Breast epithelium (tissue), 4 donors: ENCODE measurements at regions not wholly inside any gene's neighbourhood (a gene's known extent, or its start where the extent isn't known, plus 50 kb on each side); places are given as distances from the start of the nearest gene placed in this dataset.
"Not testable (repeated sequence)": the region's sequence is repeated elsewhere in the genome, so short reads cannot be mapped to it uniquely, and the experiment has no call there.

Experiments used
- DNase-seq, 2 donors: peaks; one replicate each; pipeline ENCODE4 v3.0.0-alpha.2; 2019; ENCODE audit warnings: low spot score in 2 of 2
- H3K27ac ChIP-seq, 2 donors: fragments of 200-600 bp; sonication (generic) in 1 of 2; one replicate each; pipeline ENCODE4 v1.5.1; 2016 to 2019; ENCODE audit warnings: mild to moderate bottlenecking in 1 of 2
- H3K27me3 ChIP-seq, 2 donors: fragments of 200-600 bp; sonication (generic) in 1 of 2; one replicate each; pipeline versions ENCODE4 v1.5.1 to v1.6.0; 2017 to 2019; ENCODE audit warnings: control low read depth in 1 of 2, mild to moderate bottlenecking in 1 of 2
- H3K36me3 ChIP-seq: fragments of 200-600 bp; one replicate; pipeline ENCODE4 v1.5.1; 2019
- H3K4me1 ChIP-seq, 2 donors: fragments of 200-600 bp; sonication (generic); one replicate each; pipeline ENCODE4 v1.5.1; 2016 to 2019; ENCODE audit warnings: control low read depth in 1 of 2
- H3K4me3 ChIP-seq, 3 donors: fragments of 200-600 bp; sonication (generic); 1 replicate in 2 of 3; 2 replicates in 1 of 3; pipeline ENCODE4 v1.5.1; 2016 to 2019; ENCODE audit warnings: mild to moderate bottlenecking in 3 of 3, moderate library complexity in 2 of 3
- H3K9me3 ChIP-seq, 2 donors: fragments of 200-600 bp; sonication (generic) in 1 of 2; one replicate each; pipeline ENCODE4 v1.5.1; 2016 to 2019; ENCODE audit warnings: control low read depth in 1 of 2
- CTCF ChIP-seq, 3 donors: fragments of 450-650 bp; IDR thresholded peaks; one replicate each; pipeline ENCODE4 v1.5.1; 2016 to 2017; ENCODE audit warnings: antibody characterized with exemption in 3 of 3, mild to moderate bottlenecking in 3 of 3, moderate library complexity in 3 of 3
- POLR2A ChIP-seq: fragments of 450-650 bp; IDR thresholded peaks from one replicate; pipeline ENCODE4 v1.6.1; 2016; ENCODE audit warnings: antibody characterized with exemption, mild to moderate bottlenecking, moderate library complexity
- POLR2AphosphoS5 ChIP-seq, 3 donors: sonication (generic); formaldehyde crosslinking; IDR thresholded peaks; one replicate each; pipeline ENCODE4 v1.6.1; 2017; ENCODE audit warnings: antibody characterized with exemption in 3 of 3
- intact Hi-C: fragments of 100-400 bp; cut with DNase I; formaldehyde crosslinking; loops from one replicate; pipeline ENCODE4 v1.15.1; 2023; ENCODE audit warnings: low total_unique reads

DNA sequence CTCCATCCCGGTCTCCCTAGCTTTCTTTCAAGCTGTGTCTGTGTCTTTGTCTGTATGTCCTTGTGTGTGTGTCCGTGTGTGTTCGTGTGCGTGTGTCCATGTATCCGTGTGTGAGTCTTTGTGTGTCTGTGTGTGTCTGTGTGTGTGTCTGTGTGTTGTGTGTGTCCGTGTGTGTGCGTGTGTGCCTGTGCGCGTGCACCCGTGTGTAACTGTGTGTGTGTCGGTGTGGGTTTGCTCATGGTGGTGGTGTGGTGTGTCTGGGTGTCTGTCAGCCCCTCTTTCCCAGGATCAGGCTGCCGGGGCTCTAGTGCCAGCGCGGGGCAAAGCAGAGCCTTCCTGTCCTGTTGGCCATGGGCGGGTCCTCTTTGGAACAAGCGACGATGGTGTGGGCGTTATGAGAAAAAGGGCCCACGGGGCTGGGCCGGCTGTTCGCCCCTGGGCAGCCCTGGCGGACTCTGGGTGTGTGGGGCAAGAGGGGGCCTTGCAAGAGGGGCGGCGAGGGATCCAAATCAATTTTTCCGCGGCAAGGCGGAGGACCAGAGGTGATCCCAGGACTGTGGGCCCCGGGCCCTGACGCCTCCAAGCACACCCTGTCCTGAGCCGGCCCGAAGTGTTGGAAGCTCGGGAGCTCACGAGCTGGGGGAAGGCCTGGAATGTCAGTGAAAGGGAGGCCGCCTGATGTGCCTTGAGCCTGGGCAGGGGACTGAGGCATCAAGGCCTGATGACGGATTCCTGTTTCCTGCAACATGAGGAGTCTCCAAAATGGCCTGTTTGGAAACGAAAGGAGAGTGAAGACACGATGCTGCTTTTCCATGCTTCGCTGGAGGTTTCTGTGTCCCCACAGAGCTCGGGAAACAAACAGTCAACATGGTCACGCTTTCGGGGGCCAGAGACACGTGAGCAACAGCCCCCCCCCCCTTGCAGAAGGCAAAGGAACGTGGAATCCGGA, 3929.2 kb upstream of the OR11H1 start:
- H3K9me3 ChIP-seq, result peaks cover 48 to 59% of the 10 kb centered on the region in 2 donors
- no peaks in the 10 kb centered on the region for H3K4me1 ChIP-seq
- intact Hi-C loops, result no loop called here
- no peaks in the 10 kb centered on the region for H3K36me3 ChIP-seq
- no peak for DNase-seq
- H3K27ac ChIP-seq, result no peak overlapping the region
- H3K4me3 ChIP-seq, result no peak overlapping the region
- no peaks in the 10 kb centered on the region for H3K27me3 ChIP-seq
- TF ChIP-seq CTCF (IDR thresholded peaks at IDR 0.05), result no peak
- TF ChIP-seq POLR2AphosphoS5 (IDR thresholded peaks at IDR 0.05), result no peak
- no peak for TF ChIP-seq POLR2A

- H3K27ac ChIP-seq, DNase-seq, H3K4me3 ChIP-seq, H3K36me3 ChIP-seq, intact Hi-C loops, H3K4me1 ChIP-seq, H3K27me3 ChIP-seq: not testable (repeated sequence)
- peaks cover 41 to 56% of the 10 kb centered on the region in 2 donors for H3K9me3 ChIP-seq
Measured at GRCh38 chr22:11599456-11599855, 3928.5 kb upstream of the OR11H1 start.

DNA sequence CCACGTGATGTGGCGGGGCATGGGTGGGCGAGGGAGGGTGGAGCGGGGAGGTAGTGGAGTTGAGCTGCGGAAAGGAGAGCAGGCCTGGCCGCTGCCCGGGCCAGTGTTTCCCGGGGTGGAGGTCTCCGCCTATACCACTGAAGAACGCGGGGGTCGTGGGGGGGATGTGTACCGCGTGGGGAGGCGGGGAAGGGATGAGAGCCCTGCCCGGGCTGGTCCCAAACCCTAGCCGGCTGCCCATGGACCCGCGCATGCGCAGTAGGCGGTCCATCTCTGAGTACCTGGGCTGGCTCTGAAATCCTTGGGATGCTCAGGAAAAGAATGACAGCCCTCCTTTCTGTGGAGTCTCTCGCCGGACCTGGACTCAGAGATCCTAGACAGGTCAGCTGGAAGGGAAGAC, 3927.8 kb upstream of the OR11H1 start:
- H3K4me3 ChIP-seq, DNase-seq, H3K27me3 ChIP-seq, H3K27ac ChIP-seq, H3K36me3 ChIP-seq, intact Hi-C loops, H3K4me1 ChIP-seq: not testable (repeated sequence)
- peaks cover 39 to 57% of the 10 kb centered on the region in 2 donors for H3K9me3 ChIP-seq

DNA sequence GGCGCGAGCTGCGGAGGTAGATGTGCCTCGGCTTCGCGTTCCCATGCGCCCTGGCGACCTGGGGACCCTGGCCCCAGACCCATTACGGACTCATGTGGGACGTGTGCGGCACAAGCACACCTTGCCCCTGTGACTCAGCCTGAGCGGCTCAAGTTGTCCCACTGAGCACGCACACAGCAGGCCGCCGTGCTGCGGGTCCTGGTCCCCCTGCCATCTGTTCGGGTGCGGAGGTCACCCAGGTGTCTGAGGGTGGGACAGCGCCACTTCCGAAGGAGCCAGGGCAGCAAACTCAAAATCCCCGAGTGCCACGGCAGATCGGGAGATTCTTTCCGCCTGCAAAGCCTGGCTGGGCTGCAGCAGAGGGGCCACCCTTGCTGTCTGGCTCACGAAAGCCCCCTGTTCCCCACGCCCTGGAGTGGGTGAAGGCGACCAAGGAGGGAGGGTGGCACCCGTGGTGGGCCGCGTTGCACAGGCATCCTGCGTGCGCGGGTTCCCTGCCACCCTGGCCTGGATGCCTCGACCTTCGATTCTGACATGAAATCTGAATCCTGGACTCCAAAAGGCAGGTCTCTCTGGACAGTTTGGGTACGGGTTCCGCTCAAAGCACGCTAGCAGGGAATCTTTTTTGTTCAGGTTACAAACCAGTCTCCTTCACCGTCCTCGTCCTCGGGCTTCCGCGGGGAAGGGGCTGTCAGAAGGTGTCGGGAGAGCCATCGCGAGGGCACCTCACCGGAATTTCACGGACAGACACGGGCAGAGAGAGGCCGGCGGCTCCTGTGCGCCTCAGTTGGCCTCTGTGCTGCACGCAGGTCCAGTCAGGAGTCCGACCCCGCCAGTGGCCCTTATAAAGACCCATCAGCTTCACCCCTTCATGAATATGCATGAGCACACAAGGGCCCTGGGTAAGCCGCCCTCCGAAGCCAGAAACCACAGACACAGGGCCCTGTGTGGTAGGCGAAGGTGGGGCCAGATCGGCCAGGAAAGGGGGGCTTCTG, 3926.8 kb upstream of the OR11H1 start:
- H3K4me1 ChIP-seq, intact Hi-C loops, H3K27me3 ChIP-seq, H3K4me3 ChIP-seq, DNase-seq, H3K27ac ChIP-seq, H3K36me3 ChIP-seq: not testable (repeated sequence)
- peaks cover 49 to 68% of the 10 kb centered on the region in 2 donors for H3K9me3 ChIP-seq

DNA sequence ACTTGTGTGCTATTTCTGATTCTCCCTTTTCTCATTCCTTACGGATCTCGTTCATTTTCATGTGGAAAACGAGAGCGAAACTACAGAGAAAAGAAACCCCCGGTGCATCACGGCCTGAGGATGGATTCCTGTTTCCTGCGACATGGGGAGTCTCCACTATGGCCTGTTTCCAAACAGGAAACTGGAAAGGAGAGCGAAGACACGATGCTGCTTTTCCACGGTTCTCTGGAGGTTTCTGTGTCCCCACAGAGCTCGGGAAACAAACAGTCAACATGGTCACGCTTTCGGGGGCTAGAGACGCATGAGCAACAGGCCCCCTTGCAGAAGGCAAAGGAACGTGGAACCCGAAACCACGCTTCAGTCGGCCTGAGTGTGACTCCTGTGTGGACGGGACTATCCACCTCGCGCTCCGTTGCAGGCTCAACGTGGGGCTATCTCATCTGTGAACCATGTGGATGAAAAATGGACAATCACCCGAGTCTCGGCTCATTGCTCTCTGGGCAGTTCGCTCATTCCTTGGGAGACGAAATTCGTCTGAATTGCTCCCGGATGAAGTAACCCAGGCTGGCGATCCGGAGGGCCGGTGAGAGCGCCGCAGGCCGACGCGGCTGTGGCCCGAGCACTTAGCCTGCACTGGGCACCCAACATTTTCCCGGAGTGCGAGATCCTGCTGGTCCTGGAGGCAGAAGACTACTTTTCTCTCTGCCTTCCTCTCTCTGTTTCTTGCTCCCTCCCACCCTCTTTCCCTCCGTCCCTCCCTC, 3923.2 kb upstream of the OR11H1 start:
- H3K27ac ChIP-seq, DNase-seq, intact Hi-C loops, H3K4me1 ChIP-seq, H3K36me3 ChIP-seq, H3K4me3 ChIP-seq, H3K27me3 ChIP-seq: not testable (repeated sequence)
- peaks cover 48 to 73% of the 10 kb centered on the region in 2 donors for H3K9me3 ChIP-seq

DNA sequence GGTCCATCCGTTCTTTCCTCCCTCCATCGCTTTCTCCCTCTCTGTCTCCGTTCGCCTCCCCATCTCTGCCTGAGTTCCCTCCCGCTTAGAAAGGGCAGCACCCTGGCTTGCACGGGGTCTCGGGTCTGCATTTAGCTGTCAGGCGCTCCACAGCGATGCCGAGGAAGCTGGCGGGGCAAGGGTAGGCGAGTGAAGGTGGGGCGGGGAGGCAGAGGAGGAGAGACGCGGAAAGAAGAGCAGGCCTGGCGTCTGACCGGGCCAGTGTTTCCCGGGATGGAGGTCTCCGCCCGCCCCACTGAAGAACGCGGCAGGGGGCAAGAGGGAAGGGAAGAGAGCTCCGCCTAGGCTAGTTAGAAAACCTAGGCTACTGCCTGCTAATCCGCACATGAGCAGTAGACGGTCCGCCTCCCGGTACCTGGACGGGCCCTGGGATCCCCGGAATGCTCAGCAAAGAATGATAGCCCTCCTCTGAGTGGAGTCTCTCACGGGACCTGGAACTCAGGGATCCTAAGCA, 3922.5 kb upstream of the OR11H1 start:
- no peak for DNase-seq
- TF ChIP-seq POLR2A (no peak), POLR2AphosphoS5 (IDR thresholded peaks at IDR 0.05) (no peak), CTCF (IDR thresholded peaks at IDR 0.05) (no peak)
- no peaks in the 10 kb centered on the region for H3K4me1 ChIP-seq
- no peak overlapping the region for H3K4me3 ChIP-seq
- H3K27me3 ChIP-seq, result no peaks in the 10 kb centered on the region
- no peak overlapping the region for H3K27ac ChIP-seq
- intact Hi-C loops, result no loop called here
- peaks cover 51 to 72% of the 10 kb centered on the region in 2 donors for H3K9me3 ChIP-seq
- no peaks in the 10 kb centered on the region for H3K36me3 ChIP-seq

DNA sequence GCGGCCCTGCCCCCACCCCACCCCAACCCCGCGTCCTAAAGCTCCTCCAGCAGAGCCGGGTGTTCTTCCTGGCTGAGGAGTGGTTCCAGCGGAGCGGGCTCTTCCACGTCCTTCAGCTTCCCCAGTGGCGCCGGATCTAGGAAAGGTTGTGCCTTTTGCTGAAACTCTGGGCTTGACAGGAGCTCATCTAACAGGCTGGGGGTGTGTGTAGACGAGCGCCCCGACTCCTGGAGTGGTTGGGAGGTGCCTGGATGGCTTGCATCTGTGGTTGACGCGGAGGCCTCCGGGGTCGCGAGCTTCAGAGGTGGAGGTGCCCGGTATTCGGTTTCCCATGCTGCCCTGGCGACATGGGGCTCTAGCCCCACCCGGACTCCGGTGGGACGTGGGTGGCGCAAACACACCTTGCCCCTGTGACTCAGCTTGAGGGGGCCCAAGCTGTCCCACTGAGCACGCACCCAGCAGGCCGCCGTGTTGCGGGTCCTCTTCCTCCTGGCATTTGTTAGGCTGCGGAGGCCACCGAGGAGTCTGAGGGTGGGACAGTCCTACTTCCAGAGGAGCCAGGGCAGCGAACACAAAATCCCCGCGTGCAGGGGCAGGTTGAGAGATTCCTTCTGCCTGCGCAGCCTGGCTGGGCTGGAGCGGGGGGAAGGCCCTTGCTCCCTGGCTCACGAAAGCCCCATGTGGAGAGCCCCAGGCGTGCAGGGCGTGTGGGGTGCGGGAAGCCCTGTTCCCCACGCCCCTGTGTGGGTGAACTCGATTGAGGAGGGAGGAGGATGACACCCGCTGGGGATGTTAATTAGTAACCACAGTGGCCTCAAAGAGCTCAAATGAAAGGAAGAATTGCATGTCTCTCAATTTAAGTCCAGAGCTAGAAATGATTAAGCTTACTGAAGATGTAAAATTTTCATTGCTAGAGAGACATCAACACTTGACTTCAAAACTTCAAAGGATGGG, 3921.7 kb upstream of the OR11H1 start:
- H3K27ac ChIP-seq, H3K27me3 ChIP-seq, H3K4me1 ChIP-seq, H3K36me3 ChIP-seq, DNase-seq, intact Hi-C loops, H3K4me3 ChIP-seq: not testable (repeated sequence)
- peaks cover 47 to 72% of the 10 kb centered on the region in 2 donors for H3K9me3 ChIP-seq

- H3K27me3 ChIP-seq, intact Hi-C loops, H3K36me3 ChIP-seq, DNase-seq, H3K27ac ChIP-seq, H3K4me1 ChIP-seq, H3K4me3 ChIP-seq: not testable (repeated sequence)
- H3K9me3 ChIP-seq, result peaks cover 43 to 74% of the 10 kb centered on the region in 2 donors
Measured at GRCh38 chr22:11607215-11607614, 3920.8 kb upstream of the OR11H1 start.

DNA sequence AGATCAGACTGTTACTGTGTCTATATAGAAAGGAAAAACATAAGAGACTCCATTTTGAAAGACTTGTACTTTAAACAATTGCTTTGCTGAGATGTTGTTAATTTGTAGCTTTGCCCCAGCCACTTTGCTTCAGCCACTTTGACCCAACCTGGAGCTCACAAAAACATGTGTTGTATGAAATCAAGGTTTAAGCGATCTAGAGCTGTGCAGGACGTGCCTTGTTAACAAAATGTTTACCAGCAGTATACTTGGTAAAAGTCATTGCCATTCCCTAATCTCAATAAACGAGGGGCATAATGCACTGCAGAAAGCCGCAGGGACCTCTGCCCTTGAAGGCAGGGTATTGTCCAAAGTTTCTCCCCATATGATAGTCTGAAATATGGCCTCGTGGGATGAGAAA, 3919.5 kb upstream of the OR11H1 start:
- intact Hi-C loops, DNase-seq, H3K27me3 ChIP-seq, H3K4me1 ChIP-seq, H3K36me3 ChIP-seq, H3K27ac ChIP-seq, H3K4me3 ChIP-seq: not testable (repeated sequence)
- peaks cover 55 to 86% of the 10 kb centered on the region in 2 donors for H3K9me3 ChIP-seq
